GM12874 (cell line): ENCODE measurements at regions not wholly inside any gene's neighbourhood (a gene's known extent, or its start where the extent isn't known, plus 50 kb on each side); places are given as distances from the start of the nearest gene placed in this dataset.

Experiments used
- CTCF ChIP-seq: IDR thresholded peaks from 2 replicates; pipeline ENCODE4 v1.5.1; 2011; ENCODE audit warnings: low read depth, mild to moderate bottlenecking, control low read depth, low read length, moderate library complexity; ENCODE audit not compliant: insufficient read depth

- no peak for TF ChIP-seq CTCF
Measured at GRCh38 chr4:13316354-13316753, 167.8 kb downstream of the RAB28 start.

GRCh38 chr4:13313856-13314255, 170.3 kb downstream of the RAB28 start:
- TF ChIP-seq CTCF: no peak

- no peak for TF ChIP-seq CTCF
Measured at GRCh38 chr4:13312264-13312663, 171.9 kb downstream of the RAB28 start.

- no peak for TF ChIP-seq CTCF
Measured at GRCh38 chr4:13309751-13310150, 174.4 kb downstream of the RAB28 start.

- TF ChIP-seq CTCF: no peak
Measured at GRCh38 chr4:13306356-13306755, 177.8 kb downstream of the RAB28 start.

- no peak for TF ChIP-seq CTCF
Measured at GRCh38 chr4:13302876-13303275, 181.3 kb downstream of the RAB28 start.

GRCh38 chr4:13299343-13299742, 184.8 kb downstream of the RAB28 start:
- no peak for TF ChIP-seq CTCF

GRCh38 chr4:13298655-13299054, 185.5 kb downstream of the RAB28 start:
- no peak for TF ChIP-seq CTCF
